ENCODE measurements at regions not wholly inside any gene's neighbourhood (a gene's known extent, or its start where the extent isn't known, plus 50 kb on each side); places are given as distances from the start of the nearest gene placed in this dataset.
A peak's percentile ranks its signal among the peaks of the same experiment; 100 is the strongest.
"Not testable (repeated sequence)": the region's sequence is repeated elsewhere in the genome, so short reads cannot be mapped to it uniquely, and the experiment has no call there.

DNA sequence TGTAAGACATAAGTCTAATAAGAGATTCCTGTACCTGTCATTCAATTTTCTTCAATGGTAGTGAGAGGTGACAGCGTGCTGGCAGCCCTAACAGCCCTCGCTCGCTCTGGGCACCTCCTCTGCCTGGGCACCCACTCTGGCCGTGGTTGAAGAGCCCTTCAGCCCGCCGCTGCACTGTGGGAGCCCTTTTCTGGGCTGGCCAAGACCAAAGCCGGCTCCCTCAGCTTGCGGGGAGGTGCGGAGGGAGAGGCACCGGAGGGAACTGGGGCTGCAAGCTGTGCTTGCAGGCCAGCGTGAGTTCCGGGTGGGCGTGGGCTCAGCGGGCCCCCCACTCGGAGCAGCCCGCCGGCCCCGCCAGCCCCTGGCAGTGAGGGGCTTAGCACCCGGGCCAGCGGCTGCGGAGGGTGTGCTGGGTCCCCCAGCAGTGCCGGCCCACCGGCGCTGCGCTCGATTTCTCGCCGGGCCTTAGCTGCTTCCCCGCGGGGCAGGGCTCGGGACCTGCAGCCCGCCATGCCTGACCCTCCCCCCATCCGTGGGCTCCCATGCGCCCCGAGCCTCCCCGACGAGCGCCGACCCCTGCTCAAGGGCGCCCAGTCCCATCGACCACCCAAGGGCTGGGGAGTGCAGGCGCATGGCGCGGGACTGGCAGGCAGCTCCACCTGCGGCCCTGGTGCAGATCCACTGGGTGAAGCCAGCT, 816.6 kb upstream of the TENM4 start:
- not testable (repeated sequence) for DNase-seq (ENCODE audit: low spot score)

DNA sequence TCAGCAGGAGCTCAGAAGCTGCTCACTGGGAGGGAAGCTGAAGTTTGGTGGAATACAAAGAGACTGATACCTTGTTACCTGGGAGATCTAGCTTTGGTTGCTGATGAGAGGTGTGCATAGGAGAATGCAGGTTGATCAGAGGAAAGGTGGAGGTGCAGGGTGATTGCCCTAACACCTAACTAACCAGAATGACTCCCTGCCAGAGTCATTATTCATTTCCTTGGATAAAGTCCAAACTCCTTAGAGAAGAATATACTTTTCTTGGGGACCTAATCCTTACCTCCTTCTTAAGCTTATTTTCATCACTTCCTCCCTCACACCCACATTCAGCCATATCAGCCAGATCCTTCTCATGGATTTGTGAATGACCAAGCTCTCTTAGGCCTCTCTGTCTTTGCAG, 814.2 kb upstream of the TENM4 start:
- peak; percentile 2 for DNase-seq (ENCODE audit: low spot score)

DNA sequence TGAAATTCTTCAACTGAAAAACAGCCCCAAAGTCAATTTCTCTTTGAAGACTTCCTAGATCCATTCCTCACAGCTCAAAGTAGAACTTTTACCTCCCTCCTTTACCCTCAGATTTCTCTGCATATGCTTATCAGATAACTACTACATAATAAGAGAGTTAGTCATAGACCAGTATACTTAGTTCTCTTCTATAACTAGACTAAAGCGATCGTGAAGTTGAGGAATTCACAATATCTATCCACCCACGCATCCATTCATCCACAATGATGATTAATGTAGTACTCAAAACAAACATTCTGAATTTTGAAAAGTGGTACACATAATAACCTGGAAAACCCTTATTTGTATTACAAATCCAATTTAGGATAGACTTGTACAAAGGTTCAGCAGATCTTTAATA, 800.9 kb upstream of the TENM4 start:
- DNase-seq (ENCODE audit: low spot score): no peak

GRCh38 chr11:80240245-80240644, 799.4 kb upstream of the TENM4 start:
- no peak for DNase-seq (ENCODE audit: low spot score)

GRCh38 chr11:80239217-80239616, 798.4 kb upstream of the TENM4 start:
- no peak for DNase-seq (ENCODE audit: low spot score)

DNA sequence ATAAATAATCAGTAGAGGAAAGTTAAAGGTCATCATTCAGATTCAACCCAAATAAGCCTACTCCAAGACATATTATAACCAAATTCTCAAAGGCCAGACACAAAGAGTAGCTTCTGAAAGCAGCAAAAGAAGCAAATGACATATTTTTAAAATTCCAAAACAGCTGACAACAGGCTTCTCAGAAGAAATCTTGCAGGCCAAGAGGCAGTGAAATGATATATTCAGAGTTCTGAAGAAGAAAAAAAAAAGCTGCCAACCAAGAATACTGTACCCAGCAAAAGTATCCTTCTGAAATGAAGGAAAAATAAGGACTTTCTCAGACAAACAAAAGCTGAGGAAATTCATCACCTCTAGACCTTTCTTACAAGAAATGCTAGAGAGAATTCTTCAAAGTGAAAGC, 787.1 kb upstream of the TENM4 start:
- no peak for DNase-seq (ENCODE audit: low spot score)

- DNase-seq (ENCODE audit: low spot score): no peak
Measured at GRCh38 chr11:80214413-80214812, 773.6 kb upstream of the TENM4 start.

GRCh38 chr11:80211673-80212072, 770.8 kb upstream of the TENM4 start:
- DNase-seq (ENCODE audit: low spot score): no peak

GRCh38 chr11:80204021-80204420, 763.2 kb upstream of the TENM4 start:
- no peak for DNase-seq (ENCODE audit: low spot score)

DNA sequence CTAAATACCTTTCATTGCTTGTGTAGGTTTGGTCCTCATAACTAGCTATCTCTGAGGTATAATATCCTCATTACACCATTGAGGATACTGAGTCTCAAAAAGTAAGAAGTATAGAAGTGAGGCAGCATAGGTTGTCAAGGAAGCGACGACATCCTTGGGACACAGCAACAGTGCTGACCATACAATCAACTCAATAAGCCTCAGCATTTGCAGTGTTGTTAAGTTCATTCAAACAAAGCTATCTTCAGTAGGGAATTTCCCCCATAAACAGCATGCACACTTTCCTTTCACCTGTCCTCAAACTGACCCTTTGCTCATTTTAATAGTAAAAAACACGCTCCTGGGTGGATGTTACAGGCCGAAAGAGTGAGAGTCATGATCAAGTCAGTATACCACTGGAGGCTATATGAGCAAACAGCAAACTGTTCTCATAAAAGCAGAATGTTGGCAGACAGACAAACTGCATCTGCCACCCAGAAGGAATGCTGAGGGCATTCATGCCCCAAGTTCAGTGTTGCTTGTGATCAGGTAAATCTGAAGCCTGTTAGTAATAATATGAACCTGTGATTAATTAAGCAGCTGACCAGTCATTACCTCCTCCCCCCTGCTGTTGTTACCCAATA, 756.2 kb upstream of the TENM4 start:
- DNase-seq (ENCODE audit: low spot score): peak; percentile 57

- DNase-seq (ENCODE audit: low spot score): no peak
Measured at GRCh38 chr11:80196041-80196440, 755.2 kb upstream of the TENM4 start.

DNA sequence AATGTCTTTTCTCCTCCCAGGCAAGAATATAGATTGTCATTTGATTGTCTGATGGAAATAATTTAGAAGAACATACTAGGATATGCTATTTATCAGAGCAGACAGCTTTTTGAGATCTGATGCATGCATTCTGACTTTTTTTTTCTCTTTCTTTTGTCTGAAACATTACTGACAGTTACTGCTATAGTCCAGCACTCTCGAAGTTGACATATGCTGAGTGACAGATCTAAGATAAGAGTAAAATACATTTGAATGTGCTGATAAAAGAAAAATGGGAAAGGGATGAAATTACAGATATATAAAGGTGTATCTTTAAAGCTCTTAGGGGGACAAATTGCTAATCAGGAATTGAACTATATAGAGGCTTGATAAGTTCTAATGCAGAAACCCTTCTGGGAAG, 753.8 kb upstream of the TENM4 start:
- no peak for DNase-seq (ENCODE audit: low spot score)

DNA sequence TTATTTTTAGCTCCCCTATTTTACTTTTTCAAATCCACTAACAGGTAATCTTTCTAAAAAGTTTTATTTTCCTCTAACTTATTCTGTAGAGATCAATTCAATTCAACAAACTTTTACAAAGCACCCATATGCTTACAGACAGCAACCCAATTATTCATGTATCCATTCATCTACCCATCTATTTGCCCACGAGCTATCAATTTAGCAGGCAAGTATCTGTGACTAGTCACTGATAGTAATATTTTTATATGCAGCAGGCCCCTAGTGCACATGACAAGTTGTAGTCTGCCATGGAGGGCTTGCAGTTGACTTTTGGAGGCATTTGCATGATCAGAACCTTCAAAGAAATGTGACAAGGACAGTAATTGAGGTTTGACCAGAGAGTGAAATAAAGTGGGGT, 753.2 kb upstream of the TENM4 start:
- DNase-seq (ENCODE audit: low spot score): no peak

DNA sequence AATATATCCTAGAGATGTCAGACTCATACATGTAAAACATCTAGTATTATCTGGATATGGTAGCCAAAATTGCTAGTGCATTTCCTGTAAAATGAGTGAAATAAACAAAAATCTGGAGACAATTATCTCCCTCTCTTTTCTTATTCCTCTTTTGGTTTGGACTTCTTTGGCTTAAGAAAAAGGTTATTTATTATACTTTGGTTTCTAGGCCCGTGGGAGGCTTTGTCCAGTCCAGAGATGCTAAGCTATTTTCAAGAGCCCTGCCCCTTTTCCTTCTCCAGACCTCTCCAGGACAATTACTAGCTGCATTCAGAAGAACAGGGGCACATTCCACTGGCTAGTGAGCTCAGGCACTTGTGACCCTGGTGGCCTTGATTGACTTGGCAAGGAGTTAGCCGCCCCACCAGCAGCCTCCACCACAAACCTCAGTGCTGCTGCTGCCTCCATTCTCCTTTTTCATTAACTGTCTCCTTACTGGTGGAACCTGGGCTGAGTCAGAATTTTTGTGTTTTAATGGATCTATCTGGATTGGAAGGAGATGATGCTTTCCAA, 747.3 kb upstream of the TENM4 start:
- DNase-seq (ENCODE audit: low spot score): peak; percentile 4

DNA sequence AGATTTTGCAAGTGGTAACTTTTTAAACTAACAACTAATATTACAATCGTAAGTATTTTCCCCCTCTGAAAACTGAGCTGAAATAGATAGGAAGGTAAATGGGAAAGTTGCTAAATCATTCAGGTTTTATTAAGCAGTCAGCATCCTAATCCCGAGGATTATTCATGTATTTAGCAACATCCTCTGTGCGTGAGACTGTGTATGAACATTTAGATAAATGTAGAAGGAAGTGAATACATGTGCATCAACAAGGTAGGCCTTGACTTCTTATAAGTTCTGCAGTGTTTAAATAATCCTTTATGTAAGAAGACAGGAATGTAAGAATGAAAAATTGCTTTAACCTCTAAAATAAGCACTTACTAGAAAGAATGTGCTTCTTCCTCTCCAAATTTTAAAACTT, 745.9 kb upstream of the TENM4 start:
- no peak for DNase-seq (ENCODE audit: low spot score)

DNA sequence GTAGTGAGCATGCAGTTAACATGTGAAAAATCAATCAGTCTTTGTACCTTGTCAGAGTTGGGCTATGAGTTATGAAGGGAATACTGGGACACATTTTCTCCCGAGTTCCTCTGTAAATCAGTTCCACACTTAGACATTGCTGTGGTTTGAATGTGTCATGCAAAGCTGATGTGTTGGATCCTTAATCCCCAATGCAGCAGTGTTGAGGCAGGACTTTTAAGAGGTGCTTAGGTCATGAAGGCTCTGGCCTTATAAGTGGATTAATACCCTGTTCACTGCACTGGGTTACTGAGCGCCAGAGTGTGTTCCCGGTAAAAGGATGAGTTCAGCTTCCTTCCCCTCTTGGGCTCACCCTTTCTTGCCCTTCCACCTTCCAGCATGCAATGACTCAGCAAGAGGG, 742.1 kb upstream of the TENM4 start:
- peak; percentile 73 for DNase-seq (ENCODE audit: low spot score)

DNA sequence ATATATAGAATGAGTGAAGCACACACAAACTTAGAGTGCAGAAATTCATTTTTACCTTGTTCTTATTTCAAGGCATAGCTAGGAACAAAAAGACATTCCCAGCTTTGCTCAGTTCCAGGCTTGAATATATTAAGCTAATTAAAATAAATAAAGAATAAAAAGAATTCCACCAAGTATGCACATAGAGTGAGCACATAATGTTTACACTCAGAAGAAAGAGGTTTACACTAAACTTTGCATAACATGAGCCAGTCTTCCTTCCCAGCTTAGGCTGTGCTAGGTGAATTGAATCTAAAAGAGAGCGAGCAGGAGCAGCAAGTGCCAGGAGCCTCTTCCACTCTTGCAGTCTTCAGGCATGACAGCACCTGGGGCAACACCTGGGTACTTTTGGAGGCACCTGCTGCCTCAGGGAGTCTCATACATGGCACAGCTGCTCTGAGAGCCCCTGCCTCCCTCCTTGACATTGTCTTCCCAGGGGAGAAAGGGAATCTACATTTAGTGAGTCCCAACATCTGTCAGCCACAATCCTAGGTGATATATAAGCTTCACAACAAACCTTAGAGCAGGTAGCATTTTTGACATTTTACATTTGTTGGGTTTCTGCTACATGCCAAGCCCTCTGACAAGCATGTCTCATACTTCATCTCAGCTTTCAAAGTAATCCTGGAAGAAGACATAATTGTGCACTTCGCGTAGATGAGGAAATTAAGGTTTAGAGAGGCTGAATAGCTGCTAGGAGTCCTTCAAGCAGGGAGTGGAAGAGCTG, 732.7 kb upstream of the TENM4 start:
- DNase-seq (ENCODE audit: low spot score): no peak

DNA sequence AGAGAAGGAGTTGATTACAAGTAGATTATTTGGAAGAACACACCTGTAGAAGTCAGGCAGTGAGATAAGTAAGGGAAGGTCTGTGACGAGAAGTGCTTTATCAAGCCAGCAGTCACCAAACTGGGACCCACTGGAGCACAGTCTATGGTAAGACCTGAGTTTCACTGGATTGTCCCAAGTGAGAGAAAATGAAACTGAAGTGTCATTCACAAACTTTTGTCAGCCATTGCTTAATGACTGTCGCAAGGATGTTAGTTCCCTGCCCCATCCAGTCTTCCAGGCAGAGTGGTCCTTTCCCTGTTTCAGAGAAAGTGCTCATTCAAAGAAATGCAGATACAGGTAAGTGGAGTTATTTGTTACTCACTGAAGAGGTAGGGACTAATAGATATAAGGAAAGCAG, 728.0 kb upstream of the TENM4 start:
- no peak for DNase-seq (ENCODE audit: low spot score)

GRCh38 chr11:80167766-80168165, 726.9 kb upstream of the TENM4 start:
- peak; percentile 71 for DNase-seq (ENCODE audit: low spot score)

DNA sequence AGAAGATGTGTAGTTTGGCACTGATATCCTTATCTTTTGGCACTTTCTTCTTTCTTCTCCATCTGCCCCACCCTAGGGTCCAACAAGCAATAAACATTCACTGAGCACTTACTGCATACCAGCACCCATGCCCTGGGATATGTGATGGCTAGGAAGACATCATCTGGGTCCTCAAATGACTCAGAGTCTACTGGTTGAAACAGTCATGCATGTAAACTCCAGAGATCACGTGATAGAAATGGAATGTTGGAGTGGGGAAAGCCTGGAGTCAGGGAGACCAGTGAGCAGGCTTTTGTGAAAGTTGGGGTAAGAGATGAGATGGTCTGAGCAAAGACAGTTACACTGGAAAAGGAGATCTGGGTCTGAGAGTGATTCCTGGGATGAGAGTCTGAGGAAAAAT, 724.9 kb upstream of the TENM4 start:
- peak; percentile 83 for DNase-seq (ENCODE audit: low spot score)

GRCh38 chr11:80163441-80163840, 722.6 kb upstream of the TENM4 start:
- DNase-seq (ENCODE audit: low spot score): peak; percentile 67

- peak; percentile 75 for DNase-seq (ENCODE audit: low spot score)
Measured at GRCh38 chr11:80163011-80163410, 722.2 kb upstream of the TENM4 start.

- DNase-seq (ENCODE audit: low spot score): no peak
Measured at GRCh38 chr11:80162387-80162786, 721.6 kb upstream of the TENM4 start.

Measured in kidney tubule cell (primary cell).